K562 (cell line): ENCODE measurements at regions not wholly inside any gene's neighbourhood (a gene's known extent, or its start where the extent isn't known, plus 50 kb on each side); places are given as distances from the start of the nearest gene placed in this dataset.

Experiments
- GTF2E2 ChIP-seq: fragments of 200-800 bp; sonication (Bioruptor generic); IDR thresholded peaks from 2 replicates; pipeline ENCODE4 v1.6.1; 2016; ENCODE audit warnings: missing genetic modification characterization, missing compliant biosample characterization
- HNRNPL ChIP-seq: fragments of 200-400 bp; formaldehyde crosslinking; IDR thresholded peaks from 2 replicates; pipeline ENCODE4 v1.6.1; 2017; ENCODE audit warnings: low read depth, mild to moderate bottlenecking, low read length
- JUN ChIP-seq, 2 experiments: sonication (generic) in 1 of 2; formaldehyde crosslinking in 1 of 2; IDR thresholded peaks; 2 replicates each; pipeline versions ENCODE4 v1.6.1 to v1.8.0; 2012 to 2022; ENCODE audit warnings: borderline replicate concordance in 2 of 2, mild to moderate bottlenecking in 2 of 2, improper control_type of control experiment in 1 of 2, low read depth in 1 of 2, low read length in 1 of 2, missing genetic modification reagents in 1 of 2
- MEIS2 ChIP-seq: fragments of 450-650 bp; IDR thresholded peaks from 2 replicates; pipeline ENCODE4 v1.6.1; 2014; ENCODE audit warnings: mild to moderate bottlenecking; ENCODE audit not compliant: partially characterized antibody
- PML ChIP-seq: IDR thresholded peaks from 2 replicates; pipeline ENCODE4 v1.6.1; 2012; ENCODE audit warnings: low read length, inconsistent platforms
- SMAD2 ChIP-seq: fragments of 150-350 bp; IDR thresholded peaks from 2 replicates; pipeline ENCODE4 v1.6.1; 2014; ENCODE audit warnings: low read depth, mild to moderate bottlenecking, low read length
- TFAP4 ChIP-seq: sonication (generic); formaldehyde crosslinking; IDR thresholded peaks from 2 replicates; pipeline ENCODE4 v1.8.0; 2022; ENCODE audit warnings: missing genetic modification reagents, mild to moderate bottlenecking, moderate library complexity, borderline replicate concordance
- ZBTB11 ChIP-seq, 3 experiments: fragments of 200-800 bp in 1 of 3; fragments of 250-450 bp in 1 of 3; fragments of 450-650 bp in 1 of 3; sonication (Bioruptor Pico) in 1 of 3; sonication (Bioruptor generic) in 1 of 3; formaldehyde crosslinking in 1 of 3; IDR thresholded peaks; 2 replicates each; pipeline versions ENCODE4 v1.6.1 to v1.8.0; 2016 to 2022; ENCODE audit warnings: mild to moderate bottlenecking in 2 of 3, missing genetic modification characterization in 2 of 3, missing compliant biosample characterization in 1 of 3, moderate library complexity in 1 of 3
- ZBTB33 ChIP-seq: sonication (generic); formaldehyde crosslinking; IDR thresholded peaks from 2 replicates; pipeline ENCODE4 v1.8.1; 2023; ENCODE audit warnings: mild to moderate bottlenecking, missing genetic modification reagents
- ZKSCAN1 ChIP-seq: fragments of 150-350 bp; IDR thresholded peaks from 2 replicates; pipeline ENCODE4 v1.6.1; 2016; ENCODE audit warnings: low read depth, low read length
- ZNF512 ChIP-seq: IDR thresholded peaks from 2 replicates; pipeline ENCODE4 v1.6.1; 2016; ENCODE audit warnings: missing genetic modification characterization, missing compliant biosample characterization
- ZNF592 ChIP-seq: fragments of 450-650 bp; IDR thresholded peaks from 2 replicates; pipeline ENCODE4 v1.6.1; 2017; ENCODE audit warnings: antibody characterized with exemption, mild to moderate bottlenecking

GRCh38 chr16:76634847-76635697, 357.9 kb downstream of the CNTNAP4 start (continued):
- no peak for TF ChIP-seq ZNF512
- peak; percentile 48; the same call in 1 of the 2 replicates for TF ChIP-seq JUN (IDR thresholded peaks at IDR 0.05; ENCODE audit: borderline replicate concordance, low read depth, low read length)
- no peak for TF ChIP-seq JUN (CRISPR knock-in tag; IDR thresholded peaks at IDR 0.05; ENCODE audit: borderline replicate concordance)
- no peak for TF ChIP-seq SMAD2
- peak; percentile 74 for TF ChIP-seq MEIS2
- TF ChIP-seq ZNF592: peak; percentile 51; the same call in 1 of the 2 replicates
- no peak for TF ChIP-seq GTF2E2 (tag)
- TF ChIP-seq ZBTB33 (CRISPR knock-in tag): 0 out of 2 replicates have a peak, but pooled peaks have one; percentile 22
- TF ChIP-seq ZKSCAN1: no peak
- peak; percentile 52; the same call in 1 of the 2 replicates for TF ChIP-seq TFAP4 (CRISPR knock-in tag)
- TF ChIP-seq HNRNPL: no peak
- peak in 2 of 3 experiments; percentile 74 to 96; a peak in 4 of 6 replicates for TF ChIP-seq ZBTB11 (CRISPR knock-in tag; IDR thresholded peaks at IDR 0.05)
- TF ChIP-seq PML: peak; percentile 30; the same call in 1 of the 2 replicates
